VCaP (cell line): ENCODE measurements at regions not wholly inside any gene's neighbourhood (a gene's known extent, or its start where the extent isn't known, plus 50 kb on each side); places are given as distances from the start of the nearest gene placed in this dataset.

ENCODE experiments used
- H3K27ac ChIP-seq: fragments of 450-650 bp; 2 replicates; pipeline ENCODE4 v1.5.1; 2017
- TF ChIP-seq, protein P1 (sequence below): fragments of 450-650 bp; conservative IDR thresholded peaks from 2 replicates; pipeline ENCODE4 v1.5.1; 2017; ENCODE audit warnings: mild to moderate bottlenecking, moderate library complexity

DNA sequence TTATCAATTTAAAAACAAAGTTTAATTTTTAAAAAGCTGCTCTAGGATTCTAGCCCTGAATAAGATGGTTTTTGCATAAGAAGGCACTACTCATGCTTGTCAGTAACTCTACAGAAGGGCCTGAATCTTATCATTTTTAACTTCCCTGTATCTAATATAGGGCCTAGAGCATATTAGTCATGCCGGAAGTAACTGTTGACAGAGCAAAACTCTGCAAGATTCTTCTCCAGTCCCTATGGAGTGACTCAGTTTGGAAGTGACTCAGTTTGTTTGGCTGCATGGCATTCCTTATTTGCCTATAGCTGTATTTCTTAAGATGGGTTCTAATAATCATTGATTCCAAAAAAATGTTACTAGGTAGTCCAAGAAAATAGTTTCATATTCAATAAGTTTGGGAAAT lies 431.8 kb upstream of the HTR2C start:
- TF ChIP-seq, protein P1, sequence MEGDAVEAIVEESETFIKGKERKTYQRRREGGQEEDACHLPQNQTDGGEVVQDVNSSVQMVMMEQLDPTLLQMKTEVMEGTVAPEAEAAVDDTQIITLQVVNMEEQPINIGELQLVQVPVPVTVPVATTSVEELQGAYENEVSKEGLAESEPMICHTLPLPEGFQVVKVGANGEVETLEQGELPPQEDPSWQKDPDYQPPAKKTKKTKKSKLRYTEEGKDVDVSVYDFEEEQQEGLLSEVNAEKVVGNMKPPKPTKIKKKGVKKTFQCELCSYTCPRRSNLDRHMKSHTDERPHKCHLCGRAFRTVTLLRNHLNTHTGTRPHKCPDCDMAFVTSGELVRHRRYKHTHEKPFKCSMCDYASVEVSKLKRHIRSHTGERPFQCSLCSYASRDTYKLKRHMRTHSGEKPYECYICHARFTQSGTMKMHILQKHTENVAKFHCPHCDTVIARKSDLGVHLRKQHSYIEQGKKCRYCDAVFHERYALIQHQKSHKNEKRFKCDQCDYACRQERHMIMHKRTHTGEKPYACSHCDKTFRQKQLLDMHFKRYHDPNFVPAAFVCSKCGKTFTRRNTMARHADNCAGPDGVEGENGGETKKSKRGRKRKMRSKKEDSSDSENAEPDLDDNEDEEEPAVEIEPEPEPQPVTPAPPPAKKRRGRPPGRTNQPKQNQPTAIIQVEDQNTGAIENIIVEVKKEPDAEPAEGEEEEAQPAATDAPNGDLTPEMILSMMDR: no peak
- H3K27ac ChIP-seq: no peak overlapping the region

DNA sequence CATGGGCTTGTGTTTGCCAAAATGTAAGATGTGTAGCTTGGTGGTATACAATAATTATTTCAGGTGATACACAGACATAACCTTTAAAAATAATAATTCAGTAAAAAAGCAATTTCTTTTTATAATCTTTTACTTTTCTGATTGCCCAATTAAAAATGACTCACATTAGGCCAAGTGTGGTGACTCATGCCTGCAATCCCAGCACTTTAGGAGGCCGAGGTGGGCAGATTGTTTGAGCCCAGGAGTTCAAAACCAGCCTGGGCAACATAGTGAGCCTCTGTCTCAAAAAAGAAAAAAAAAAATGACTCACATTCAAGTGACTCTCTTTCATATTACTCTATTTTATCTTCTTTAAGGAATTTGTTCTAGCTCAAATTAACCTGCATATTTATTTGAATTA lies 449.4 kb upstream of the HTR2C start:
- TF ChIP-seq, protein P1: no peak
- H3K27ac ChIP-seq: no peak overlapping the region

DNA sequence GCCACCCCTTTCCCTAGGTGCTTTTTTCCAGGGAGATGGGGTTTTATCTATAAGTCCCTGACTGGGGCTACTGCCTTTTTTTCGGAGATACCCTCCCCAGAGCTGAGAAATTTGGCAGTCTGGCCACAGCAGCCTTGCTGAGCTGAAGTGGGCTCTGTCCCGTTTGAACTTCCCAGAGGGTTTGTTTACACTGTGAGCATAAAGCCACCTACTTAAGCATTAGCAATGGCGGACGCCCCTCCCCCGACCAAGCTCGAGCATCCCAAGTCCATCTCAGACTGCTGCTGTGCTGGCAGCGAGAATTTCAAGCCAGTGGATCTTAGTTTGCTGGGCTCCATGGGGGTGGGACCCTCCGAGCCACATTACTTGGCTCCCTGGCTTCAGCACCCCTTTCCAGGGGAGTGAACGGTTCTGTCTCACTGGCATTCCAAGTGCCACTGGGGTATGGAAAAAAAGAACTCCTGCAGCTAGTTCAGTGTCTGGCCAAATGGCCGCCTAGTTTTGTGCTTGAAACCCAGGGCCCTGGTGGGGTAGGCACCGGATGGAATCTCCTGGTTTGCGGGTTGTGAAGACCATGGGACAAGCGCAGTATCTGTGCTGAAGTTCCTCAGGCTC lies 456.4 kb upstream of the HTR2C start:
- no peak overlapping the region for H3K27ac ChIP-seq
- TF ChIP-seq, protein P1: no peak

DNA sequence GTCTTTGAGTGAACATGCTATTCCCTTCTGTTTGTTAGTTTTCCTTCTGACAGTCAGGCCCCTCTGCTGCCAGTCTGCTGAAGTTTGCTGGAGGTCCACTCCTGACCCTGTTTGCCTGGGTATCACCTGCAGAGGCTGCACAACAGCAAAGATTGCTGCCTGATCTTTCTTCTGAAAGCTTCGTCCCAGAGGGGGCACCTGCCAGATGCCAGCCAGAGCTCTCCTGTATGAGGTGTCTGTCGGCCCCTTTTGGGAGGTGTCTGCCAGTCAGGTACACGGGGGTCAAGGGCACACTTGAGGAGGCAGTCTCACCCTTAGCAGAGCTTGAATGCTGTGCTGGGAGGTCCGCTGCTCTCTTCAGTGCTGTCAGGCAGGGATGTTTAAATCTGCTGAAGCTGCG lies 456.9 kb upstream of the HTR2C start:
- TF ChIP-seq, protein P1: no peak
- no peak overlapping the region for H3K27ac ChIP-seq

DNA sequence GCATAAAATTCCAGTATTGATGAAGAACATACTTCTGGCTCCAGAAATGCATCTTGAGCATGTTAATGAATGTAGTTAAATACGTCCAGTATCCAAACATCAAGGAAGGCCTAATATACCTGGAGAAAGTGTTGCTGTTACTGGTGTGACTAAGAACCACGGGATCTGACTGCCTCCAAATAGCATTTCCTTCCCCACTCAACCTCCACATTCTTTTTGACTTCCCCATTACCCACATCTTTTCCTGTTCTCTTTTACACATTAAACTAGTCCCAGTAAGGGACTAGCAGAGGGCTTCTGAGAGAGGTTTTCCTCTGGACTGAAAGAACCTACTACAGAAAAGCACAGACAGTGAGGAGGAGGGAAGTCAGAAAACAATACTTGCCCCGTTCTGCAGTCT lies 482.8 kb upstream of the HTR2C start:
- TF ChIP-seq, protein P1: no peak
- no peak overlapping the region for H3K27ac ChIP-seq

DNA sequence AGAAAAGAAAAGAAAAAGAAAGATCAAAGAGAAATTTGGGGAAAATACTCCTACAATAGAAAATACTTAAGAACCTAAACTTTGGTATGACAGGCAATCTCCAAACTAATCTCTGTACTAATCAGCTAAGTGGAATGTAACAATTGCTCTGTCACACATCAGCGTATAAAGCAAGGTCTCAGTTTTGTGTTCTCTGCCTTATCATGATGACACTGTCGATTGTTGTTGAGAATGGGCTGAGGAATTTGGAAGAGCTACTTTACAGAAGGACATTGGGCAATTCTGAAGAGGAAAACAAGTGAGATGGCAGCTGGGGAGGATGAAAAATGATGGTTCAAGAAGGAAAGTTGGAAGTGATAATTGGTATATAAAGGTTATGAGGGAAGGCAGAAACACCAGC lies 486.0 kb upstream of the HTR2C start:
- H3K27ac ChIP-seq: no peak overlapping the region
- TF ChIP-seq, protein P1: no peak

DNA sequence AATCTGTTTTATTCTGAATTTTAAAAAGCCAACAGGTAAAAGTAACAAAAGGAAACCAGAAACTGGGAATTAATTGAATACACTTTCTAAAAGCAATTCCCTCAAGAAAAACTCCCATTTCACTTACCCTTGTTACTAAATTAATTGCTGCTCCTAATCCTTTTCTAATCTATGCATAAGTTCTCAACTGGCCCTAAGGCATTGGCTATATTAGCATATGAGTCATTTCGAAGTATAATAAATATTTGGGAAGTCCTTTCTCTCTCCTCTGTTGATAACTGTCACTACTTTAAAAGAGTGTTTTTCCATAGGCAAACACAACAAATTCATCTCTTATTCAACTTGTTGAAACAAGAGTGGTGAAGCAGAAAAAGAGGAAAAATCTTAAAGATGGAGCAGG lies 486.5 kb upstream of the HTR2C start:
- TF ChIP-seq, protein P1: no peak
- no peak overlapping the region for H3K27ac ChIP-seq
